Transverse colon (tissue), 4 donors: ENCODE measurements at regions not wholly inside any gene's neighbourhood (a gene's known extent, or its start where the extent isn't known, plus 50 kb on each side); places are given as distances from the start of the nearest gene placed in this dataset.

Experiments
- DNase-seq: peaks from one replicate; pipeline ENCODE4 v3.0.0-alpha.2; 2019
- H3K27ac ChIP-seq, 4 donors: fragments of 200-600 bp; sonication (generic); 2 replicates each; pipeline ENCODE4 v1.5.1; 2016 to 2018; ENCODE audit warnings: inconsistent platforms in 4 of 4
- H3K27me3 ChIP-seq: fragments of 200-600 bp; sonication (generic); 2 replicates; pipeline ENCODE4 v1.5.1; 2017; ENCODE audit warnings: inconsistent platforms
- H3K36me3 ChIP-seq, 4 donors: fragments of 200-600 bp; sonication (generic); 2 replicates each; pipeline ENCODE4 v1.5.1; 2017 to 2019; ENCODE audit warnings: inconsistent platforms in 4 of 4
- H3K4me1 ChIP-seq, 4 donors: fragments of 200-600 bp; sonication (generic); 2 replicates each; pipeline ENCODE4 v1.5.1; 2017 to 2020; ENCODE audit warnings: inconsistent platforms in 4 of 4
- H3K4me3 ChIP-seq, 4 donors: fragments of 200-600 bp; sonication (generic); 1 replicate in 1 of 4; 2 replicates in 3 of 4; pipeline versions ENCODE4 v1.5.1 to v1.6.1; 2017 to 2019; ENCODE audit warnings: inconsistent platforms in 4 of 4
- H3K9me3 ChIP-seq, 2 donors: fragments of 200-600 bp; sonication (generic); 2 replicates each; pipeline ENCODE4 v1.5.1; 2017 to 2019; ENCODE audit warnings: inconsistent platforms in 2 of 2
- CTCF ChIP-seq, 5 experiments: fragments of 200-600 bp in 3 of 5; fragments of 450-650 bp in 2 of 5; sonication (generic) in 3 of 5; IDR thresholded peaks; 1 replicate in 2 of 5; 2 replicates in 3 of 5; pipeline ENCODE4 v1.5.1; 2016 to 2017; ENCODE audit warnings: antibody characterized with exemption in 5 of 5, inconsistent platforms in 3 of 5, mild to moderate bottlenecking in 2 of 5, moderate library complexity in 1 of 5
- EP300 ChIP-seq: sonication (generic); formaldehyde crosslinking; IDR thresholded peaks from one replicate; pipeline ENCODE4 v1.6.1; 2017; ENCODE audit warnings: antibody characterized with exemption, low read depth
- POLR2A ChIP-seq: fragments of 450-650 bp; IDR thresholded peaks from one replicate; pipeline ENCODE4 v1.6.1; 2016; ENCODE audit warnings: antibody characterized with exemption, mild to moderate bottlenecking, moderate library complexity
- POLR2AphosphoS5 ChIP-seq, 3 donors: sonication (generic); formaldehyde crosslinking; IDR thresholded peaks; one replicate each; pipeline ENCODE4 v1.6.1; 2016; ENCODE audit warnings: antibody characterized with exemption in 3 of 3
- WGBS, 2 donors: methylation state at CpG; one replicate each; pipeline ENCODE4 v1.1.5; 2018; ENCODE audit warnings: low coverage in 1 of 2; 5-methylcytosine and 5-hydroxymethylcytosine counted together
- in situ Hi-C, 4 donors: fragments of 200-750 bp; cut with MboI; loops; one replicate each; pipeline versions ENCODE4 v1.15.0 to v1.15.1; 2017; ENCODE audit warnings: low sequenced_read_pairs in 3 of 4, low pct_ligation_motif_present in 1 of 4, low pct_unique_long_range_greater_than_20kb in 1 of 4
- intact Hi-C: fragments of 100-400 bp; cut with DNase I; formaldehyde crosslinking; loops from one replicate; pipeline ENCODE4 v1.15.1; 2023; ENCODE audit warnings: low total_unique reads

- Histone ChIP-seq H3K9me3 (no peaks in the 10 kb centered on the region), H3K27ac (no peak overlapping the region), H3K27me3 (no peaks in the 10 kb centered on the region), H3K36me3 (no peaks in the 10 kb centered on the region), H3K4me1 (no peaks in the 10 kb centered on the region), H3K4me3 (no peak overlapping the region)
- in situ Hi-C loops = no loop called here
- WGBS, 2 donors = 66 to 68% methylated on average over 3 to 4 of the region's 4 CpGs
- no peak for TF ChIP-seq POLR2AphosphoS5 (IDR thresholded peaks at IDR 0.05)
- no peak for TF ChIP-seq POLR2A
- TF ChIP-seq EP300 = no peak
- no peak for TF ChIP-seq CTCF (IDR thresholded peaks at IDR 0.05)
- DNase-seq = no peak
- intact Hi-C loops = loop anchor here (10.0 kb wide), 1 partner anchor 780 kb away; no protein-coding TSS in a partner anchor
Measured at GRCh38 chr6:120994573-120994967, 339.7 kb downstream of the TBC1D32 start.

GRCh38 chr6:120993929-120994572, 340.2 kb downstream of the TBC1D32 start:
- Histone ChIP-seq H3K4me3 (no peak overlapping the region), H3K4me1 (no peaks in the 10 kb centered on the region), H3K27ac (no peak overlapping the region), H3K9me3 (no peaks in the 10 kb centered on the region), H3K36me3 (no peaks in the 10 kb centered on the region), H3K27me3 (no peaks in the 10 kb centered on the region)
- in situ Hi-C loops (no loop called here), intact Hi-C loops (loop anchor here (10.0 kb wide), 1 partner anchor 779 kb away; no protein-coding TSS in a partner anchor)
- no peak for TF ChIP-seq CTCF (IDR thresholded peaks at IDR 0.05)
- no peak for TF ChIP-seq POLR2A
- no peak for TF ChIP-seq POLR2AphosphoS5 (IDR thresholded peaks at IDR 0.05)
- TF ChIP-seq EP300 = no peak
- no peak for DNase-seq
- 73 to 75% methylated on average over 2 of the region's 2 CpGs for WGBS, 2 donors

- H3K4me3 ChIP-seq = no peak overlapping the region
- no peaks in the 10 kb centered on the region for H3K27me3 ChIP-seq
- TF ChIP-seq EP300 (no peak), CTCF (IDR thresholded peaks at IDR 0.05) (no peak), POLR2A (no peak), POLR2AphosphoS5 (IDR thresholded peaks at IDR 0.05) (no peak)
- no peaks in the 10 kb centered on the region for H3K36me3 ChIP-seq
- H3K9me3 ChIP-seq = no peaks in the 10 kb centered on the region
- DNase-seq = no peak
- intact Hi-C loops (loop anchor here (10.0 kb wide), 1 partner anchor 777 kb away; no protein-coding TSS in a partner anchor), in situ Hi-C loops (no loop called here)
- H3K4me1 ChIP-seq = no peaks in the 10 kb centered on the region
- H3K27ac ChIP-seq = no peak overlapping the region
Measured at GRCh38 chr6:120992257-120992656, 342.0 kb downstream of the TBC1D32 start.

GRCh38 chr6:120990866-120991265, 343.4 kb downstream of the TBC1D32 start:
- Histone ChIP-seq H3K36me3 (no peaks in the 10 kb centered on the region), H3K27me3 (no peaks in the 10 kb centered on the region), H3K4me1 (no peaks in the 10 kb centered on the region), H3K27ac (no peak overlapping the region), H3K9me3 (no peaks in the 10 kb centered on the region), H3K4me3 (no peak overlapping the region)
- no peak for TF ChIP-seq EP300
- no peak for TF ChIP-seq POLR2A
- no peak for TF ChIP-seq POLR2AphosphoS5 (IDR thresholded peaks at IDR 0.05)
- TF ChIP-seq CTCF (IDR thresholded peaks at IDR 0.05) = no peak
- intact Hi-C loops = loop anchor here (10.0 kb wide), 1 partner anchor 776 kb away; no protein-coding TSS in a partner anchor
- no peak for DNase-seq
- WGBS, 2 donors = 79 to 89% methylated on average over 4 to 5 of the region's 5 CpGs
- in situ Hi-C loops = no loop called here
